ENCODE measurements at regions not wholly inside any gene's neighbourhood (a gene's known extent, or its start where the extent isn't known, plus 50 kb on each side); places are given as distances from the start of the nearest gene placed in this dataset.

- Histone ChIP-seq H3K14ac (ENCODE audit: insufficient read depth, low read length) (no peak overlapping the region), H4K91ac (ENCODE audit: insufficient read length, low read depth, low read length) (no peak overlapping the region), H3K9me3 (ENCODE audit: control insufficient read depth, low read depth, low read length) (no peaks in the 10 kb centered on the region), H2BK12ac (ENCODE audit: insufficient read length, low read depth, low read length) (no peak overlapping the region), H3K4me1 (ENCODE audit: insufficient read depth, low read length) (no peaks in the 10 kb centered on the region), H4K8ac (replicated peaks; ENCODE audit: insufficient read length, low read depth, low read length) (no peak overlapping the region), H3K18ac (ENCODE audit: insufficient read length, low read depth, low read length) (no peak overlapping the region), H2BK120ac (ENCODE audit: low read depth, low read length, poor library complexity, severe bottlenecking) (no peak overlapping the region), H2AFZ (ENCODE audit: low read length) (no peak overlapping the region), H2BK5ac (ENCODE audit: insufficient read length, low read length) (no peak overlapping the region), H2BK20ac (ENCODE audit: low read depth, low read length, poor library complexity, severe bottlenecking) (no peak overlapping the region), H3K23ac (ENCODE audit: insufficient read length, low read depth, low read length) (no peak overlapping the region), H3K56ac (ENCODE audit: insufficient read length, low read depth, low read length) (no peak overlapping the region), H3K79me2 (ENCODE audit: insufficient read depth, low read length) (no peaks in the 10 kb centered on the region), H3K79me1 (ENCODE audit: insufficient read depth, low read depth, low read length, poor library complexity, severe bottlenecking) (no peaks in the 10 kb centered on the region), H3K23me2 (ENCODE audit: insufficient read length, low read depth, low read length, poor library complexity, severe bottlenecking) (no peaks in the 10 kb centered on the region), H3K27ac (ENCODE audit: insufficient read length, low read depth, low read length) (no peak overlapping the region), H3T11ph (ENCODE audit: low read length) (no peak overlapping the region), H3K4me2 (ENCODE audit: insufficient read depth, insufficient read length, low read length) (no peak overlapping the region), H2BK15ac (ENCODE audit: low read depth, low read length) (no peak overlapping the region), H4K5ac (ENCODE audit: insufficient read length, low read depth, low read length) (no peak overlapping the region), H3K9ac (ENCODE audit: extremely low read depth, insufficient read length, low read length) (no peak overlapping the region), H3K27me3 (ENCODE audit: insufficient read depth, low read length) (no peaks in the 10 kb centered on the region), H2AK5ac (ENCODE audit: insufficient read length, low read length) (no peak overlapping the region), H3K4ac (ENCODE audit: low read depth, low read length) (no peak overlapping the region), H4K20me1 (ENCODE audit: control insufficient read depth, insufficient read depth, insufficient read length) (no peaks in the 10 kb centered on the region)
- Mint-ChIP-seq H3K27ac (no peak overlapping the region), H3K36me3 (ENCODE audit: insufficient read depth in 1 of 3, low read depth in 3 of 3) (no peaks in the 10 kb centered on the region), H3K4me1 (peaks cover 4 to 8% of the 10 kb centered on the region in 2 experiments; a peak in 2 of 4 replicates), H3K4me3 (no peak overlapping the region), H3K27me3 (ENCODE audit: low read depth) (no peaks in the 10 kb centered on the region), H3K9me3 (no peaks in the 10 kb centered on the region)
- no peak for DNase-seq
- WGBS (ENCODE audit: extremely low coverage, insufficient read length, low lambda C conversion rate), result no CpG with 5 or more reads among the region's 1 CpG
- TF ChIP-seq CTCF (conservative IDR thresholded peaks at IDR 0.05), result no peak
These were observed 143.2 kb upstream of the TRPC6 start for GRCh38 chr11:101726988-101727387.

Measured in H9 (cell line).